Hepatocyte (in vitro differentiated cells): ENCODE measurements at regions not wholly inside any gene's neighbourhood (a gene's known extent, or its start where the extent isn't known, plus 50 kb on each side); places are given as distances from the start of the nearest gene placed in this dataset.

Experiments used
- DNase-seq: peaks from one replicate; pipeline ENCODE4 v3.0.0-alpha.2; 2016; ENCODE audit warnings: low spot score
- H2AFZ ChIP-seq: fragments of 200-600 bp; sonication (generic); 2 replicates; pipeline ENCODE4 v1.6.0; 2016; ENCODE audit warnings: antibody characterized with exemption, mild to moderate bottlenecking
- H3K27ac ChIP-seq: fragments of 200-600 bp; sonication (generic); 2 replicates; pipeline ENCODE4 v1.5.1; 2016; ENCODE audit warnings: mild to moderate bottlenecking
- H3K27me3 ChIP-seq: fragments of 200-600 bp; sonication (generic); 2 replicates; pipeline ENCODE4 v1.6.1; 2016
- H3K36me3 ChIP-seq: fragments of 200-600 bp; sonication (generic); replicated peaks from 2 replicates; pipeline ENCODE4 v1.5.1; 2016; ENCODE audit warnings: low read depth; ENCODE audit not compliant: insufficient read depth
- H3K4me1 ChIP-seq: fragments of 200-600 bp; sonication (generic); 2 replicates; pipeline ENCODE4 v1.5.1; 2016; ENCODE audit warnings: mild to moderate bottlenecking, moderate library complexity; ENCODE audit not compliant: insufficient read depth
- H3K4me2 ChIP-seq: fragments of 200-600 bp; sonication (generic); 2 replicates; pipeline ENCODE4 v1.6.0; 2016
- H3K4me3 ChIP-seq: fragments of 200-600 bp; sonication (generic); 2 replicates; pipeline ENCODE4 v1.5.1; 2016; ENCODE audit warnings: mild to moderate bottlenecking
- H3K79me2 ChIP-seq: fragments of 200-600 bp; sonication (generic); 2 replicates; pipeline ENCODE4 v1.6.0; 2017; ENCODE audit warnings: mild to moderate bottlenecking
- H3K9me2 ChIP-seq: fragments of 200-600 bp; sonication (generic); replicated peaks from 2 replicates; pipeline ENCODE4 v1.6.0; 2017; ENCODE audit warnings: mild to moderate bottlenecking; ENCODE audit not compliant: insufficient read depth
- H3K9me3 ChIP-seq: fragments of 200-600 bp; sonication (generic); 2 replicates; pipeline ENCODE4 v1.5.1; 2016; ENCODE audit warnings: low read depth, mild to moderate bottlenecking
- H4K20me1 ChIP-seq: fragments of 200-600 bp; sonication (generic); 2 replicates; pipeline ENCODE4 v1.6.0; 2016; ENCODE audit warnings: mild to moderate bottlenecking; ENCODE audit not compliant: insufficient read depth, poor library complexity, severe bottlenecking
- CTCF ChIP-seq: fragments of 200-600 bp; sonication (generic); IDR thresholded peaks from 2 replicates; pipeline ENCODE4 v1.5.1; 2016; ENCODE audit warnings: antibody characterized with exemption, mild to moderate bottlenecking; ENCODE audit not compliant: poor library complexity
- EZH2 ChIP-seq: fragments of 200-600 bp; sonication (generic); IDR thresholded peaks from 2 replicates; pipeline ENCODE4 v1.6.1; 2016; ENCODE audit warnings: antibody characterized with exemption, mild to moderate bottlenecking, borderline replicate concordance
- EZH2phosphoT487 ChIP-seq: fragments of 200-600 bp; sonication (generic); IDR thresholded peaks from one replicate; pipeline ENCODE4 v1.6.1; 2018; ENCODE audit warnings: antibody characterized with exemption, mild to moderate bottlenecking, low read depth, moderate library complexity; ENCODE audit not compliant: unreplicated experiment, severe bottlenecking
- WGBS: methylation state at CpG from one replicate; pipeline ENCODE4 v1.1.6; 2016; ENCODE audit warnings: low lambda C conversion rate; ENCODE audit errors: missing lambda C conversion rate; 5-methylcytosine and 5-hydroxymethylcytosine counted together

- Histone ChIP-seq H3K27me3 (no peaks in the 10 kb centered on the region), H4K20me1 (no peaks in the 10 kb centered on the region), H3K4me3 (no peak overlapping the region), H3K9me3 (no peaks in the 10 kb centered on the region), H2AFZ (no peak overlapping the region), H3K4me2 (no peak overlapping the region), H3K4me1 (no peaks in the 10 kb centered on the region), H3K79me2 (no peaks in the 10 kb centered on the region), H3K27ac (no peak overlapping the region), H3K36me3 (no peaks in the 10 kb centered on the region), H3K9me2 (no peaks in the 10 kb centered on the region)
- 66% methylated on average over 4 of the region's 4 CpGs for WGBS
- TF ChIP-seq EZH2 (no peak), EZH2phosphoT487 (no peak), CTCF (no peak)
- DNase-seq = no peak
These were observed 88.2 kb upstream of the CAMK2D start for GRCh38 chr4:113849771-113850170.

DNA sequence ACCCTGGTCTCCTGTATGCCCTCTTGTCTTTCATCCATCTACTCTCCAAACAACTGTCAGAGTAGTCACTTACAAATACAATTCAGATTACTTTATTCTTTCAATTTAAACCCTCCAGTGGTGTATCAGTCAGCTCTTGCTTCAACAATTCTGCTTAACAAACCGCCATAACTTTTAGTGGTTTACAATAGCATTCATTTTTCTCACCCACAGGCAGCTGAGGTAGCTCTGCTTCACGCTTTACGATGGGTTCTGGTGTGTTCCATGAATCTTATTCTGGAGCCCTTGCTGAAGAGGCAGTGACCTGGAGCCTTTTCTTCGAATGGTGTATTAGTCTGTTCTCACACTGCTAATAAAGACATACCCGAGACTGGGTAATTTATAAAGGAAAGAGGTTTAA lies 86.2 kb upstream of the CAMK2D start:
- Histone ChIP-seq H3K79me2 (no peaks in the 10 kb centered on the region), H3K36me3 (no peaks in the 10 kb centered on the region), H3K4me1 (no peaks in the 10 kb centered on the region), H4K20me1 (no peaks in the 10 kb centered on the region), H3K27ac (no peak overlapping the region), H3K9me2 (no peaks in the 10 kb centered on the region), H3K27me3 (no peaks in the 10 kb centered on the region), H2AFZ (no peak overlapping the region), H3K9me3 (no peaks in the 10 kb centered on the region), H3K4me2 (no peak overlapping the region), H3K4me3 (no peak overlapping the region)
- TF ChIP-seq EZH2phosphoT487 (no peak), CTCF (no peak), EZH2 (no peak)
- WGBS = 76% methylated on average over 5 of the region's 5 CpGs
- DNase-seq = no peak

- H3K4me2 ChIP-seq = no peak overlapping the region
- no peaks in the 10 kb centered on the region for H3K9me3 ChIP-seq
- no peak overlapping the region for H2AFZ ChIP-seq
- H3K4me1 ChIP-seq = no peaks in the 10 kb centered on the region
- no peaks in the 10 kb centered on the region for H3K36me3 ChIP-seq
- no peak for DNase-seq
- 100% methylated on average over 3 of the region's 4 CpGs for WGBS
- no peaks in the 10 kb centered on the region for H3K79me2 ChIP-seq
- no peak overlapping the region for H3K27ac ChIP-seq
- H4K20me1 ChIP-seq = no peaks in the 10 kb centered on the region
- no peaks in the 10 kb centered on the region for H3K27me3 ChIP-seq
- no peak overlapping the region for H3K4me3 ChIP-seq
- no peaks in the 10 kb centered on the region for H3K9me2 ChIP-seq
- no peak for TF ChIP-seq EZH2phosphoT487
- no peak for TF ChIP-seq CTCF
- TF ChIP-seq EZH2 = no peak
These were observed 84.9 kb upstream of the CAMK2D start for GRCh38 chr4:113846433-113846832.

DNA sequence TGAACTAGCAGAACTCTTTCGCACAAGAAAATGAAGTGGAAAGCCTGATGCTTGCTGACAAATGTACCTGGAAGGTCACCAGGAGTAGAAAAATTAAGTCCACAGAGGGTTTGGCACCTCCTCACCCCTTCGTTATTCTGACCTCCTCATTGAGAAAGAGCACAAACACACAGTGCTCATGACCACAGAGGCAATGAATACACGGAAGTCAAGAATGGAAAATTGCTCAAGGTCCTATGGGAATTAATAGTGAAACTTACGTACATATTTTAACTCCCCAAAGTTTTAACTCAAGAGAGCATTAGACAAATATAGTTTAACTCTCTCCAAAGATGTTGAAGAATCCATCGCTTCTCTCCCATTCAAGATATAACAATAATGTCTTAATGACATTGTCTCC lies 83.6 kb upstream of the CAMK2D start:
- Histone ChIP-seq H3K79me2 (no peaks in the 10 kb centered on the region), H3K4me1 (no peaks in the 10 kb centered on the region), H3K36me3 (no peaks in the 10 kb centered on the region), H3K27me3 (no peaks in the 10 kb centered on the region), H3K27ac (no peak overlapping the region), H3K4me3 (no peak overlapping the region), H3K9me2 (no peaks in the 10 kb centered on the region), H3K4me2 (no peak overlapping the region), H2AFZ (no peak overlapping the region), H4K20me1 (no peaks in the 10 kb centered on the region), H3K9me3 (no peaks in the 10 kb centered on the region)
- DNase-seq = no peak
- 94% methylated on average over 5 of the region's 5 CpGs for WGBS
- TF ChIP-seq EZH2 = no peak
- TF ChIP-seq EZH2phosphoT487 = no peak
- no peak for TF ChIP-seq CTCF
